H9 (cell line): ENCODE measurements at regions not wholly inside any gene's neighbourhood (a gene's known extent, or its start where the extent isn't known, plus 50 kb on each side); places are given as distances from the start of the nearest gene placed in this dataset.

ENCODE experiments used
- DNase-seq: peaks from one replicate; pipeline ENCODE4 v3.0.0-alpha.2; 2017
- H2AFZ ChIP-seq: one replicate; pipeline ENCODE4 v1.6.1; 2013; ENCODE audit warnings: mild to moderate bottlenecking, low read length, control low read depth, moderate library complexity
- H2AK5ac ChIP-seq: 2 replicates; pipeline ENCODE4 v1.6.1; 2013; ENCODE audit warnings: low read length, control low read depth, mixed read lengths; ENCODE audit not compliant: insufficient read length
- H2BK120ac ChIP-seq: one replicate; pipeline ENCODE4 v1.6.1; 2013; ENCODE audit warnings: low read depth, mild to moderate bottlenecking, low read length, control low read depth, inconsistent platforms; ENCODE audit not compliant: poor library complexity, severe bottlenecking
- H2BK12ac ChIP-seq: 2 replicates; pipeline ENCODE4 v1.6.1; 2013; ENCODE audit warnings: low read length, control low read depth, mixed read lengths, low read depth; ENCODE audit not compliant: insufficient read length
- H2BK15ac ChIP-seq: 2 replicates; pipeline ENCODE4 v1.6.1; 2013; ENCODE audit warnings: low read depth, low read length, control low read depth
- H2BK20ac ChIP-seq: one replicate; pipeline ENCODE4 v1.6.1; 2013; ENCODE audit warnings: low read depth, mild to moderate bottlenecking, low read length, control low read depth, inconsistent platforms; ENCODE audit not compliant: poor library complexity, severe bottlenecking
- H2BK5ac ChIP-seq: 2 replicates; pipeline ENCODE4 v1.6.1; 2013; ENCODE audit warnings: low read length, control low read depth, mixed read lengths; ENCODE audit not compliant: insufficient read length
- H3K14ac ChIP-seq: 2 replicates; pipeline ENCODE4 v1.6.1; 2013; ENCODE audit warnings: low read length, control low read depth; ENCODE audit not compliant: insufficient read depth
- H3K18ac ChIP-seq: 2 replicates; pipeline ENCODE4 v1.6.1; 2013; ENCODE audit warnings: low read depth, mild to moderate bottlenecking, mixed read lengths, low read length, control low read depth; ENCODE audit not compliant: insufficient read length
- H3K23ac ChIP-seq: 2 replicates; pipeline ENCODE4 v1.6.1; 2013; ENCODE audit warnings: low read length, control low read depth, mixed read lengths, low read depth; ENCODE audit not compliant: insufficient read length
- H3K23me2 ChIP-seq: 2 replicates; pipeline ENCODE4 v1.6.1; 2013; ENCODE audit warnings: low read depth, mild to moderate bottlenecking, mixed read lengths, low read length, control low read depth; ENCODE audit not compliant: insufficient read length, poor library complexity, severe bottlenecking
- H3K27ac ChIP-seq: 2 replicates; pipeline ENCODE4 v1.5.1; 2013; ENCODE audit warnings: low read length, control low read depth, mixed read lengths, low read depth; ENCODE audit not compliant: insufficient read length
- H3K27me3 ChIP-seq: 2 replicates; pipeline ENCODE4 v1.6.1; 2013; ENCODE audit warnings: low read length, control low read depth, inconsistent platforms; ENCODE audit not compliant: insufficient read depth
- H3K4ac ChIP-seq: 2 replicates; pipeline ENCODE4 v1.6.1; 2013; ENCODE audit warnings: low read depth, mild to moderate bottlenecking, control low read depth, inconsistent platforms, low read length, moderate library complexity
- H3K4me1 ChIP-seq: 2 replicates; pipeline ENCODE4 v1.6.1; 2013; ENCODE audit warnings: low read length, control low read depth, inconsistent platforms; ENCODE audit not compliant: insufficient read depth
- H3K4me2 ChIP-seq: 2 replicates; pipeline ENCODE4 v1.6.1; 2013; ENCODE audit warnings: low read length, control low read depth, mixed read lengths; ENCODE audit not compliant: insufficient read length, insufficient read depth
- H3K56ac ChIP-seq: 2 replicates; pipeline ENCODE4 v1.6.1; 2013; ENCODE audit warnings: low read depth, mild to moderate bottlenecking, mixed read lengths, low read length, control low read depth; ENCODE audit not compliant: insufficient read length
- H3K79me1 ChIP-seq: 2 replicates; pipeline ENCODE4 v1.6.1; 2013; ENCODE audit warnings: low read depth, mild to moderate bottlenecking, moderate library complexity, low read length, control low read depth, inconsistent platforms; ENCODE audit not compliant: insufficient read depth, poor library complexity, severe bottlenecking
- H3K79me2 ChIP-seq: 2 replicates; pipeline ENCODE4 v1.6.1; 2013; ENCODE audit warnings: low read length, control low read depth, inconsistent platforms; ENCODE audit not compliant: insufficient read depth
- H3K9ac ChIP-seq: 2 replicates; pipeline ENCODE4 v1.6.1; 2013; ENCODE audit warnings: low read length, control low read depth, mixed read lengths; ENCODE audit not compliant: insufficient read length; ENCODE audit errors: extremely low read depth
- H3K9me3 ChIP-seq: one replicate; pipeline ENCODE4 v1.6.1; 2013; ENCODE audit warnings: low read depth, low read length, inconsistent platforms; ENCODE audit not compliant: control insufficient read depth
- H3T11ph ChIP-seq: one replicate; pipeline ENCODE4 v1.6.1; 2013; ENCODE audit warnings: mild to moderate bottlenecking, low read length, control low read depth, inconsistent platforms
- H4K20me1 ChIP-seq: one replicate; pipeline ENCODE4 v1.6.1; 2013; ENCODE audit not compliant: control insufficient read depth, insufficient read length, insufficient read depth
- H4K5ac ChIP-seq: 2 replicates; pipeline ENCODE4 v1.6.1; 2013; ENCODE audit warnings: low read depth, mild to moderate bottlenecking, mixed read lengths, low read length, control low read depth; ENCODE audit not compliant: insufficient read length
- H4K8ac ChIP-seq: replicated peaks from 2 replicates; pipeline ENCODE4 v1.6.1; 2013; ENCODE audit warnings: low read length, control low read depth, mixed read lengths, low read depth; ENCODE audit not compliant: insufficient read length
- H4K91ac ChIP-seq: 2 replicates; pipeline ENCODE4 v1.6.1; 2013; ENCODE audit warnings: low read depth, mild to moderate bottlenecking, moderate library complexity, mixed read lengths, low read length, control low read depth; ENCODE audit not compliant: insufficient read length
- H3K27ac Mint-ChIP-seq, 3 experiments: 2 replicates in 2 of 3; 3 replicates in 1 of 3; pipeline ENCODE4 v1.8.0; 2020 to 2021; ENCODE audit warnings: mixed read lengths in 3 of 3, mild to moderate bottlenecking in 1 of 3, moderate library complexity in 1 of 3
- H3K27me3 Mint-ChIP-seq: 2 replicates; pipeline ENCODE4 v1.8.0; 2021; ENCODE audit warnings: low read depth, mild to moderate bottlenecking, moderate library complexity, mixed read lengths
- H3K36me3 Mint-ChIP-seq, 3 experiments: 2 replicates in 2 of 3; 3 replicates in 1 of 3; pipeline ENCODE4 v1.8.0; 2020 to 2021; ENCODE audit warnings: low read depth in 3 of 3, mixed read lengths in 3 of 3; ENCODE audit not compliant: insufficient read depth in 1 of 3
- H3K4me1 Mint-ChIP-seq, 2 experiments: 2 replicates each; pipeline ENCODE4 v1.8.0; 2020; ENCODE audit warnings: mixed read lengths in 2 of 2
- H3K4me3 Mint-ChIP-seq, 2 experiments: 2 replicates in 1 of 2; 3 replicates in 1 of 2; pipeline ENCODE4 v1.8.0; 2020 to 2021; ENCODE audit warnings: mild to moderate bottlenecking in 2 of 2, mixed read lengths in 2 of 2, moderate library complexity in 1 of 2
- H3K9me3 Mint-ChIP-seq, 2 experiments: 2 replicates in 1 of 2; 3 replicates in 1 of 2; pipeline ENCODE4 v1.8.0; 2020; ENCODE audit warnings: mild to moderate bottlenecking in 2 of 2, mixed read lengths in 2 of 2, moderate library complexity in 1 of 2
- WGBS: extraction: QIAGEN DNeasy Blood & Tissue Kit; methylation state at CpG from one replicate; pipeline ENCODE4 v1.1.7; 2013; ENCODE audit warnings: missing lambda C conversion rate, low lambda C conversion rate, mixed read lengths; ENCODE audit not compliant: insufficient read length; ENCODE audit errors: extremely low coverage; 5-methylcytosine and 5-hydroxymethylcytosine counted together
- TF ChIP-seq, protein P1 (sequence below): fragments of 200-600 bp; sonication (generic); conservative IDR thresholded peaks from 3 replicates; pipeline ENCODE4 v1.8.0; 2021; ENCODE audit warnings: antibody characterized with exemption, mild to moderate bottlenecking

- Histone ChIP-seq H3K27ac (no peak overlapping the region), H3K79me2 (no peaks in the 10 kb centered on the region), H4K8ac (no peak overlapping the region), H3T11ph (no peak overlapping the region), H2AK5ac (no peak overlapping the region), H3K4ac (no peak overlapping the region), H2BK20ac (no peak overlapping the region), H2BK120ac (no peak overlapping the region), H3K4me2 (no peak overlapping the region), H3K18ac (no peak overlapping the region), H2BK5ac (no peak overlapping the region), H3K9me3 (no peaks in the 10 kb centered on the region), H2BK15ac (no peak overlapping the region), H3K79me1 (no peaks in the 10 kb centered on the region), H3K9ac (no peak overlapping the region), H3K23me2 (no peaks in the 10 kb centered on the region), H4K91ac (no peak overlapping the region), H3K4me1 (peaks cover 8% of the 10 kb centered on the region; the same call in 1 of the 2 replicates), H4K5ac (no peak overlapping the region), H2BK12ac (no peak overlapping the region), H3K23ac (no peak overlapping the region), H2AFZ (no peak overlapping the region), H3K14ac (no peak overlapping the region), H4K20me1 (no peaks in the 10 kb centered on the region), H3K56ac (no peak overlapping the region), H3K27me3 (no peaks in the 10 kb centered on the region)
- Mint-ChIP-seq H3K36me3 (peaks cover 5 to 15% (median 14%) of the 10 kb centered on the region in 3 experiments; a peak in 6 of 7 replicates), H3K4me3 (no peak overlapping the region), H3K4me1 (peaks cover 37% of the 10 kb centered on the region in 2 experiments), H3K27me3 (no peaks in the 10 kb centered on the region; the same call in 1 of the 2 replicates), H3K9me3 (peaks cover 18 to 19% of the 10 kb centered on the region in 2 experiments), H3K27ac (no peak overlapping the region)
- no CpG with 5 or more reads among the region's 1 CpG for WGBS
- TF ChIP-seq, protein P1, sequence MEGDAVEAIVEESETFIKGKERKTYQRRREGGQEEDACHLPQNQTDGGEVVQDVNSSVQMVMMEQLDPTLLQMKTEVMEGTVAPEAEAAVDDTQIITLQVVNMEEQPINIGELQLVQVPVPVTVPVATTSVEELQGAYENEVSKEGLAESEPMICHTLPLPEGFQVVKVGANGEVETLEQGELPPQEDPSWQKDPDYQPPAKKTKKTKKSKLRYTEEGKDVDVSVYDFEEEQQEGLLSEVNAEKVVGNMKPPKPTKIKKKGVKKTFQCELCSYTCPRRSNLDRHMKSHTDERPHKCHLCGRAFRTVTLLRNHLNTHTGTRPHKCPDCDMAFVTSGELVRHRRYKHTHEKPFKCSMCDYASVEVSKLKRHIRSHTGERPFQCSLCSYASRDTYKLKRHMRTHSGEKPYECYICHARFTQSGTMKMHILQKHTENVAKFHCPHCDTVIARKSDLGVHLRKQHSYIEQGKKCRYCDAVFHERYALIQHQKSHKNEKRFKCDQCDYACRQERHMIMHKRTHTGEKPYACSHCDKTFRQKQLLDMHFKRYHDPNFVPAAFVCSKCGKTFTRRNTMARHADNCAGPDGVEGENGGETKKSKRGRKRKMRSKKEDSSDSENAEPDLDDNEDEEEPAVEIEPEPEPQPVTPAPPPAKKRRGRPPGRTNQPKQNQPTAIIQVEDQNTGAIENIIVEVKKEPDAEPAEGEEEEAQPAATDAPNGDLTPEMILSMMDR = no peak
- DNase-seq = no peak
Observed at GRCh38 chr12:13596714-13597113, 384.7 kb downstream of the GRIN2B start.
